GM12872 (cell line): ENCODE measurements at regions not wholly inside any gene's neighbourhood (a gene's known extent, or its start where the extent isn't known, plus 50 kb on each side); places are given as distances from the start of the nearest gene placed in this dataset.

Source experiments
- CTCF ChIP-seq: IDR thresholded peaks from 3 replicates; pipeline ENCODE4 v1.5.1; 2011; ENCODE audit warnings: low read depth, mild to moderate bottlenecking, low read length, moderate library complexity; ENCODE audit not compliant: insufficient read depth

GRCh38 chr13:109575821-109576220 lies 210.6 kb downstream of the IRS2 start:
- no peak for TF ChIP-seq CTCF

DNA sequence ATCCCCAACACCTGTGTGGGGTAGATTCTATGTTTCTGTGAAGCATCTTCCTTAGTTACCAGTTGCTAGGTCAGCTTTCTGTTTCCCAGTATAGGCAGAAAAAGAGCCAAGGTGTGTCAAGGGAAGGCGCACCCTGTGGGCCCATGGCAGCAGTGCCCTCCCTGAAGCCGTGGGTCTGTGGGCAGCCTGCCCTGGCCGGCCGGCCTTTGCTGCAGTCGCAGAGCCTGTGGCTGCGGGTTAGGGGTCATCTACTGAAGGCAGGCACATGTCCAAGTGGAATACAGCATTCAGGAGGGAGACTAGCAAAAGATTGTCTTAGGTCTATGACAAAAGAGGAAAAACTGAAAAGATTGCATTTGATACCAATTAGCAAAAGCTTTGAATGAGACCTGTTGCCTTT lies 214.0 kb downstream of the IRS2 start:
- no peak for TF ChIP-seq CTCF

- TF ChIP-seq CTCF: no peak
Observed at GRCh38 chr13:109569958-109570711, 216.2 kb downstream of the IRS2 start.

GRCh38 chr13:109568339-109568818 lies 218.0 kb downstream of the IRS2 start:
- no peak for TF ChIP-seq CTCF

GRCh38 chr13:109567315-109567714 lies 219.1 kb downstream of the IRS2 start:
- TF ChIP-seq CTCF: no peak

DNA sequence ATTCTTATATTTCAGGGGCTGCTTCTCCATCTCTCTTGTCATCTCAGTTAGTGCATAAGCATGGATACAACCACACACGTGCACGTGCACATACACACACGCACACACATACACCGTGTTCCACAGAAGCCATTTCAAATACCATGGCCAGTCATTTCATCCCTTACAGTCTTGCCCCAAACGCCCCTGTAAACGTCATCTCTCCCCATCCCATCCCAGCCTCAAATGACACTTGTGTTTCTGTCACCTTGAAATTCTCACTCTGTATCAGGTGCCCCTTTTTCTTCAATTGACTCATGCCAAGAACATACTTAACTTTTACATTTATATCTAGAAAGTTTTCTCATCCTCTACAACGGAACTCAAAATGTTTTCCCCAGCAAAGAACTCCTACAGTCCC lies 220.5 kb downstream of the IRS2 start:
- no peak for TF ChIP-seq CTCF

GRCh38 chr13:109548374-109548773 lies 238.0 kb downstream of the IRS2 start:
- no peak for TF ChIP-seq CTCF
